EH (cell line): ENCODE measurements at regions not wholly inside any gene's neighbourhood (a gene's known extent, or its start where the extent isn't known, plus 50 kb on each side); places are given as distances from the start of the nearest gene placed in this dataset.

ENCODE experiments used
- DNase-seq: peaks from one replicate; pipeline ENCODE4 v3.0.0-alpha.2; 2015; ENCODE audit warnings: low read depth

DNA sequence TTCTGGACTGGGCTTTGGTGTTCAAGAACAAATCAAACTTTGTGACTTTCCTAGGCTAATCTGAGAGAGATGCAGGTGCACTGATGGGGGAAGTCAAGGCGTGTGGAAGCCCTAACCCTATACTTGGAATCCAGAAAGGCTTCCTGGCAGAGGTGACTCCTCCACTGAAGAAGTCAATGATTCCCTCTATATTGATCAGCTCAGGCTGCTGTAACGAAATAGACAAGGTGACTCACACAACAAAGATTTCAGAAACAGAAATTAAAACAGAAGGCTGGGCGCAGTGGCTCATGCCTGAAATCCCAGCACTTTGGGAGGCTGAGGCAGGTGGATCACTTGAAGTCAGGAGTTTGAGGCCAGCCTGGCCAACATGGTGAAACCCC, 69.6 kb upstream of the GGTA1 start:
- DNase-seq: no peak

DNA sequence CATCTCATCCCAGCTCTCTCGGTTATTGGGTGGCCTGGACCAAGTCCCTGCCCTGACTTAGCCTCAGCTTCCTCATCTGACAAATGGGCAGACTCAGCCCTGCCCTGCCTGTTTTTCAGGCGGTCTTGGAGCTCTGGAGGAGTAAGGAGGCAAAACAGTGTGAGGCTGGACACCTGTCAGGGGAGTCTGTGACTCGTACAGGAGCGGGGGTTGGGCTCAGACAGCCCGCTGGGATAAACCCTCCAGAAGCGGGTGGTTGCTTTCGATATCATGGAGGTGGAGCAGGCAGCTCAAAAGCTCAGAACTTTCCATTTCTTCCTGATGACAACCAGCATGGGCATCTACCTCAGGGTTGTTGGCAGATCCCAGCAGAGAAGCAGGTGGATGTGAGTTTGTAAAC, 72.9 kb upstream of the GGTA1 start:
- DNase-seq: no peak

DNA sequence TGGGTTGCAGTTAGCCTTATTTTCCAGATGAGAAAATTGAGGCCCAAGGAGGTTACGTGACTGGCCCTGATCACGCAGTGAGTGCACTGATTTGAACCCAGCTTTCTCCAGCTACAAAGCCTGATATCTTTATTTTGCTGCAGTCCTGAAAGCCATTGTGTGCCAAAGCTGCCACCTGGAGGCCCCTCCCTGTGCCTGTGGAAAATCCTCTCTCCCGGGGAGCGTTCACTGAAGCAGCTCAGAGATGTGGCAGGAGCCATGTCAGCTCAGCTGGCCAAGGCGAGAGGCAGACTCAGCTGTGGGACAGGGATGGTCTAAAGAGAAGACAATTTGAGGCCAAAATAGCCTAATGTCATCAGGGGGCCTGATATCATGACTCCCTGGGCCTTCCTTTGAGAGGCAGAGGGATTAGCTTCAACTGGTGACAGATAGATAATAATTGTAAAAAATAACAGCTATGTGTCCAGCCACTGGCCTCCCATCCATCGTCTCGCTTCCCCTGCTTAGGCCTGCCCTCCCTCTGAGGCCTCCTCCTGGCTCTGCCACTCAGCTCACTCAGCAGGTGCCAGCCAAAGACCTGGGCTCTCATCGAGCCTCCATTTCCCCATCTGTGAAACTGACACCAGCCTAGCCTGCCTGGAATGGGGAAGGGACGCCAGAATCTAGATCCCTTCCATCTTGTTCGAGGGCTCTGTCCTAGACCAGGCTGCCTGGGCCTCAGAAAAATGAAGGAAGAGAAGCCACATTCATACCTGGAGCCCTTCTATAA, 74.3 kb upstream of the GGTA1 start:
- DNase-seq: no peak

DNA sequence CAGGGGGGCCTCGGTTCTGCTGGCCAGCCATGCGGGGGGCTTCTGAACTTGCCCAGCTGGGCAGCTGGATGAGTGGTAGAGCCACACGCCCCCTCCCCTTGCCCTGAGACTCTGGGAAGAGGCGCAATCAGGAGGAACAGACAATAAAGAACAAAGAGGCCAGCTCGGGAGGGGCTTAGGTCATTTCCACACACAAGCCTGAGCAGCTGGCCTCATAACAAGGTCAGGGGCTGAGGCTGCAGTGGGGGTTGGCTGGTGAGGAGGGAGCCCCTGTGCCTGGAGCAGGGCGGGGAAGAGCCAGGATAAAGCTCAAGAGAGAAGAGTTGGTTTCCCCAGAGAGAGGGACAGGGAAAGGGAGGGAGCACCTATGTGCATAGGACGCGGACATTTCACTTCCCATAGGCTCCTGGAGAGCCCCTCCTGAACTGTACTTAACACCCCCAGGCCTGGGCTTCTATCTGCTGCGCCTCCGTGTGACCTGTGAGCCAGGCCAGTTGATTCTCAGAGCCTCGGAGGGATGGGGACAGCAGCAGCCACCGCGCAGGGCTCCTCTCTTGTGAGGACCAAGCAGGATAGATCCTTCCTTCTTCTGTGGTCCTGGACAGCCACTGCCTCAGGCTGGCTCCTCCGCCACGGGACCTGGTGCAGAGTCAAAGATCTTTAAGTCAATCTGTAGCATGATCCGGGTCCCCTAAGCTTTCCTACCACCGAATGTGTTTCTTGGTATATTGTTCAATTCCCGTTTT, 75.3 kb upstream of the GGTA1 start:
- no peak for DNase-seq

DNA sequence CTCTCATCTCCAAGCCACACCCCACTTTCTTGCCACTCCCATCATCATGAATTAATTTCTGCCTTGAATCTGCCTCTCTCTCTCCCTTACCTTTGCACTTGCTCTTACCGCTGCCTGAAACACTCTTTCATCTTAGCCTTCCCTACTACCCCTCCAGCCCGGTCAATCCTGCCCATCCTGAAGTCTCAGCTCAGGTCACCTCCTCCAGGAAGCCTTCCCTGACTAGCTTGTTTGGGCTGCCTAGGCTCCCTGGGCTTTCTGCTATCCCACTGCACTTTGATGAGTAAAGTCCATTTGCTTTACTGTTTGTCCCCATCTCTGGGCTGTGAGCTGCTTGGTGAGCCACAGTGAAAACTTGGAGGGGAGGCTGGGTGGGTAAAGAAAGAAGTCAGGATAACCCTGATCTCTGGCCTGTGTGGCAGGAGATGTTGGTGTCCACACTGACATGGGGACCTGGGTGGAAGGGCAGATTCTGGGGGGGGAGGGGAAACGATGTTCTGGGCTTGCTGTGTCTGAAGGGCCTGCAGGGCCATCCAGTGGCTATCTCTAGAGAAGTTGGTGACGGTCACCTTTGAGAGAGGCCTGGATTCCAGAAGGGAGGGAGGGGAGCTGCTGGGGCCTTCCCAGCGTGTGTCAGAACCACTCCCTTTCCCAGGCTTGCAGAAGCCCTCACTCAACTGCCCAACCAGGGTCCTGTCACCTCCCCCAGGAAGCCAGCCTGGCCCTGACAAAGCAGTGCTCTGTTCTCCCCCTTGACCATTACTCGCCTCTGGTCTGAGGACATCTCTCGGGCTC, 75.0 kb upstream of the DAB2IP start:
- DNase-seq: no peak

DNA sequence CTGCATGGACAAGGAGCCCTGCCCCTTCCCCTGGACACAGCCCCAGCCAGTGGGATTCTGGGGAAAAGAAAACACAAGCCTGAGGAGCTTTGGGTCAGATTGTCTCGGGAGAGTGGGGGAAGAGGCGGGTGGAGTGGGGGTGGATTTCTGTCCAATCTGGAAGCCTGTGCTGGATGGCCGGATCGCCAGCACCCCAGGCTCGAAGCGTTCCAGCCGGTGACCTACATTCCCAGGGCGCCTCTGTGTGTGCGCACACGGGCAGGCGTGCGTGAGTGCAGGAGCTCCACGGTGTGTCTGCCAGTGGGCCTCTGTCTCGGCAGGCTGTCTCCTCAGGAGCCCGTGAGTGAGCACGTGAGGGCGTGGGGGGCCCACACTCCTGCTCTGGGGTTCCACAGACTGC, 74.3 kb upstream of the DAB2IP start:
- no peak for DNase-seq

DNA sequence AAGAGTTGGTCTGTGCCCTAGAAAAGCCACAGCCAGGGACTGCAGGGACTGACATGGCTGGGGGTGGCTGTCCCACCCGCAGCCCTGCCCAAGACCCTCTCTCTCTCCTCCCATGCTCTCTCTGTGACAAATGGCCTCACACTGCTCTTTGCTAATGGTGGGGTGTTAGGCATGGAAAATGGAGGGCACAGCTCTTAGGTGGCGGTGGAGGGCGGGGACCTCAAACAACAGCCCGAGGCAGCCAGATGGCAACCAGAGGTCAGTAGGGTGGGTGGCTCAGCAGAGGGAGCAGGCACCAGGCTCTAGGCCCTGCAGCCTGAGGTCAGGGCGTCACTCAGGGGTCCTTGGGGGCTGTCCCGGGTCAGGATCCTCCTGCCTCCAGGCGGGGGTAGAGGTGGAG, 73.9 kb upstream of the DAB2IP start:
- no peak for DNase-seq

DNA sequence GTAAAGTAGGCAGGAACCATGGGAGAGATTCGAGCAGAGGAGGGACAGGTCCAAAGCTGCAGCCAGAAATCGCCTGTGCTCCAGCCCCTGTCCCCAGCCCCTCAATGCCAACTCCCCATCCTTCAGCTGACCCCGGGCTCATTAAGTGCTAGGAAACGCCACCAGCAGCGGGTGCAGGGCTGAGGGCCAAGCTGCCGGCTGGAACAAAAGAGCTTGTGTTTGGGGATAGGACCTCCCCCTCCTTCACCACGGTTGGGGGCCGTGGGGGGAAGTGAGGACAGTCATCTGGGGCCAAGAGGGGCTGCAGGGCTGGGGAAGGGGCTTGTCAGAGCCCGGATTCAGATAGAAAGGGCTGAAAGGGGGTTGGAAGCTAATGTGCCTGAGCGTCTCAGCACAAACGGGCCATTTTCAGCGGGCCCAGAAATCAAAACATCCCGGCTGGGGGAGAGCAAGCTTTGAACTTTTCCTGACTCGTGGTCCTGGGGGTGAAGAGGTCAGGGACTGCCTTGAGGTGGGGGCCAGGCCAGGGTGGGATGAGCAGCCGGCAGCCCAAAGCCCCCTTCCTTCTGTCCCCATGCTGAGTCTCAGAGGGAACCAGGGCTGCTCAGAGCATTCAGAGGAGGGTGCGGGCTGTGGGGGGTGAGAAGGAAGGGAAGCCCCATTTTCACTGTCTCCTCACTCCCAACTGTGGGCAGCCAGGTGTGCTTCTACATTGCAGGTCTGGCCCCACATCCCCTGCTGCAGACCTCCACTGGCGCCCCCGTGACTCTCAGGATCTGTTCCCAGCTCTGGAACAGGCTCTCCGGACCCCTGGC, 69.4 kb upstream of the DAB2IP start:
- DNase-seq: no peak

DNA sequence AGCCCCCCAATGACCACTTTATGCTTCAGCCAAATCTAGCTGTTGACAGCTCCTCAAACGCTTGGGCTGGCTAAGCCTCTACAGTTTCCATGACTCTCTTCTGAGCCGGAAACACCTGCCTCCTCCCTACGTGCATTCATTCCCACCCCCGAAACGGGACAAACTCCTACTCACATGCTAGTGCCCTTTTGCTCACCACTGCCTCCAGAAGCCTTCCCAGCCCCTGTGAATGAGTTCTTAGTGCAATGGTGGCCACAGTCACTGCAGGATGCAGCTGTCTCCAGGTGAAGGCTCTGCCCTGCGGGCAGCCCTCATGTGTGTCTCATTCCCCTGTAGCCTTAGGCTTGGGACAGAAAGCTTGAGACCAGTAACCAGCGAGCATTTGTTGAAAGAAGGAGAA, 68.8 kb upstream of the DAB2IP start:
- no peak for DNase-seq

DNA sequence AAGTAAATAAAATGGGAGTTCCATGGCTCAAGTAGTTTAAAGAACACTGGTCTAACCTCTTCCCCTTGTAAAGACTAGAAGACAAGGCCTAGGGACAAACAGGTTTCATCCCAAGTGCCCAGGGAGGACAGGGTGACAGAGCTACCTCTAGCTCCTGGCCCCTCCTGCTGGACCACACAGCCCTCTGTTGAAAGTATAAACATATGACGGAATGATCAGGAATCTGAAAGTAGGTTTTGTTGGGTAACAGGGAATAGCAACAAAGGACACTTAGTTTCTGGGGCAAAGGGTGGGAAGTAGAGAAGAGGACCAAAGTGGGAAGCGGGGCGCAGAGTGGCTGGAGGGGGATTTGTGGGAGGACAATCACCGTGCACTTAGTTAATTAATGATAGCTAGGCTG, 67.0 kb upstream of the DAB2IP start:
- DNase-seq: no peak

DNA sequence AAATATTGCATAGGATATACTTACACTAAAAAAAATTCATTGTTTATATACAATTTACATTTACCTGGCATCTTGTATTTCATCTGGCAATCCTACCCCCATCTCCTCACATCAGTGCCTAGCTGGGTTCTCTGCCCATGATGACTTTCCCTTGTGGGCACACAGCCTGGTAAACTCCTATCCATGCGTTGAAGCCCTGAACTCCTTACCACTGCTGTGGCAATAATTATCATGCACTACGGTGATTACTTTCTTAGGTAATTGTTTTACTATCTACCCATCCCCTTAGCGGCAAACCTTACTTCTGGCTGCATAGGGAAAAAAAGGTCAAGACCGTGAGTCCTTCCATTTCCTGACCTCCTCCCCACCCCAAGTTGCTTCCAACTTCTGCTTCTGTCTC, 63.6 kb upstream of the DAB2IP start:
- no peak for DNase-seq

DNA sequence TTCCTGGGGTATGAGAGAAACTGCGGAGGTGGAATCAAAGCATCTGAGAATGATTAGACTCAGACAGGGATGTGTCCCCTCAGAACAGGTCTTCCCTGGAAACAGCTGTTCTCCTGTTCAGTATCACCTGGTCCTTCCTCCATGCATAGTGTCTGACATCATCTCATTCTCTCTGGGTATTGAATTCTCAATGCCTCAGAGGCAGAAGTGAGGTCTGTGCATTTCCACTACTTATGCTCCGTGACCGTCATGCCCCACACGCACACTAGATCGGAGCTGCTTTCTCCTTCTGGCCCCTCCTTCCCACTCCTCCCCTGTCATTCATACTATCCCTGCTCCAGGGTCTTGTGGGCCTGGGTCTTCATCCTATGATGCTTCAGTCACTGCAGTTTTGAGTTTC, 61.4 kb upstream of the DAB2IP start:
- DNase-seq: no peak

DNA sequence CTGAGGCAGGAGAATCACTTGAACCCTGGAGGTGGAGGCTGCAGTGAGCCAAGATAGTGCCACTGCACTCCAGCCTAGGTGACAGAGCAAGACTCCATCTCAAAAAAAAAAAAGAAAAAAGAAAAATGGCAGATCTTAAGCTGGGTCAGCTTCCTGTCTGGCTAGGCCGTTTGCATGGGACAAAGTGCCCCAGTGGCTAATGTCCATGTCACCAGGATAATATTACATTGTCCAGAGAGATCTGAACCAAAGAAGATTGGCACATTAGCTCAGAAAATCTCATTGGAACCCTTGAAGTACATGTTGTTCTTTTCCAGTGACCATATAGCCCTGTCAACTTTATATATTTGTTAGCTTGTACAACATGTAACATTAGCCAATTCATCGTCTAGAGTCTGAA, 59.2 kb upstream of the DAB2IP start:
- DNase-seq: no peak

DNA sequence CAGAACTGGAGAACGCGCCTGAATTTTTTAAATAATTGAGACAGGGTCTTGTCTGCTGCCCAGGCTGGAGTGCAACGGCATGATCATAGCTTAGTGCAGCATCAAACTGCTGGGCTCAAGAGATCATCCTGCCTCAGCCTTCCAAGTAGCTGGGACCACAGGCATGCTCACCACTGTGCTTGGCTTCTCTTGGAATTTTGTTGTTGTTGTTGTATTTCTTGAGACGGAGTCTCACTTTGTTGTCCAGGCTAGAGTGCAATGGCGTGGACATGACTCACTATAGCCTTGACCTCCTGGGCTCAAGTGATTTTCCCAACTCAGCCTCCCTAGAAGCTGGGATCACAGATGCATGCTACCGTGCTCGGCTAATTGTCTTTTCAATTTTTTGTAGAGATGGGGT, 58.4 kb upstream of the DAB2IP start:
- peak; percentile 18 for DNase-seq

DNA sequence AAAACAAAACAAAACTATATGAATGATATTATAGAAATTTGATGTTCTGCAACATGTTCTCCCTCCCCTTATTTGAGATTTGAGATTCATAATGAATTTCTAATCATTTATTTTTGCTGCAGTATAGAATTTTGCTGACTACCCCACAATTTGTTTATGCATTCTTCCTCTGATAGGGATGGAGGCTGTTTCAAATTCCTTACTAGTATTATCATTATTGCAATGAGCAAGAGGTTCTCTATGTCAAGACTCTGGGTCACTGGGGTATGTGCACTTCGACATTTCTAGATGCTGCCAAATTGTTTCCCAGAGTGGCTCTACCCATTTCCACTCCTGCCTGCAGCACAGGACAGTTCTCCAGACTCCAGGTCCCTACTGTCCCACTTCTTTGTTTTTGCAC, 54.9 kb upstream of the DAB2IP start:
- DNase-seq: peak; percentile 76

DNA sequence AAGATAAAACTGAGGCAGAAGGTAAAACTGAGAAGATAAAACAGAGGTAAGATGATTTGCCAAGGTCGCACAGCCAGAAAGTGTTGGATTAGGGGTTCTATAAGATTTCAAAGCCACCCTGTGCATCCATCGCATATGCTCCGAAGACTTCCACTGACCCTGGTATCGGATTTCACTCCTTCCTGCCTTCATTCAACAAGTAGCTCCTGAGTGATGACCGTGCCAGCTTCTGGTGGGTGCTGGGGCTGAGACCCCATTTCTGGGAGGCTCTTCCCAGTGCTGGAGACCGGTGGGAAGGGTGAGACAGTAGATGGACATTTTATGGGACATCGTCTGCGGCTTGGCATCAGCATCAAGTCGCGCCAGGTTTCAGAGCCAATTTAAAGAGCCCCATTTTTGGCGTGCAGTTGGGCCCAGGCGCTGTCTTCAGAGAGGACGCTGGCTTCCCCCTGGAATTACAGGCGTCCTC, 53.7 kb upstream of the DAB2IP start:
- no peak for DNase-seq

DNA sequence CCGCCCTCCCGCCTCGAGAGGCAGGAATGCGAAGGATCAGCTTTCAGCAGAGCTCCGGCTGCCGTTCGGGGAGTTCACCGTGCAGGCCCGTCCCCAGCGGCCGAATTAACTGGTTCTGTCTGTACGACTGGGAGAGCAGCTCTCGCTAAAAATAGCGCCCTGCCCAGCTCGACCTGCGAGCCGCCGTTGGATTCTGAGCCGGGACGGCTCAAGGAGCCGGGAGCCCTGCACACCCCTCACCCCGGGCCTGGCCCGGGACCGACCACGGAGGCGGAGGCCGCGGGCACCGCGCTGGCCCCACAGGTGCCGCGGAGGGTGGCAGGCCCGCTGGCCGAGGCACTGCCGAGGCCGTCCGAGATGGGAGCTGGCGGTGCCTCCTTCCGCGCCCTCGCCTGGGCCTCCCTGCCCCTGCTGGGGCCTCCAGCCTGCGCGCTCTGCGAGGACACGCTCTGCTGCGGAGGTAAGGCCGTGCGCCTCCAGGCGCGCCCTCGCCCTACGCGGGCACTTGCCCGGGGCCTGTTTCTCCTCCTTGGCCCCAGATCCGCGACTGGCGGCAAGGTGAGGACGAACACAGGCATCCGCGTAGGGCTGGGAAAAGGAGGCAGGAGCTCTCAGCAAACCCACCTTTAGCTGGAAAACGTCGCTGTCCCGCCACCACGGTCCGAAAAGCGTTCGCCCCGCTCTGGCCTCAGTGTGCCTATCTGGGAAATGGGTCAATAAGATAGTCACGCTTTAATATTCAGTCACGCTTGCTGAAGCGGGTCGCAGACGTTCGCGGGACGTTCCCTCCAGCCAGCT, 53.1 kb upstream of the DAB2IP start:
- DNase-seq: peak; percentile 95

DNA sequence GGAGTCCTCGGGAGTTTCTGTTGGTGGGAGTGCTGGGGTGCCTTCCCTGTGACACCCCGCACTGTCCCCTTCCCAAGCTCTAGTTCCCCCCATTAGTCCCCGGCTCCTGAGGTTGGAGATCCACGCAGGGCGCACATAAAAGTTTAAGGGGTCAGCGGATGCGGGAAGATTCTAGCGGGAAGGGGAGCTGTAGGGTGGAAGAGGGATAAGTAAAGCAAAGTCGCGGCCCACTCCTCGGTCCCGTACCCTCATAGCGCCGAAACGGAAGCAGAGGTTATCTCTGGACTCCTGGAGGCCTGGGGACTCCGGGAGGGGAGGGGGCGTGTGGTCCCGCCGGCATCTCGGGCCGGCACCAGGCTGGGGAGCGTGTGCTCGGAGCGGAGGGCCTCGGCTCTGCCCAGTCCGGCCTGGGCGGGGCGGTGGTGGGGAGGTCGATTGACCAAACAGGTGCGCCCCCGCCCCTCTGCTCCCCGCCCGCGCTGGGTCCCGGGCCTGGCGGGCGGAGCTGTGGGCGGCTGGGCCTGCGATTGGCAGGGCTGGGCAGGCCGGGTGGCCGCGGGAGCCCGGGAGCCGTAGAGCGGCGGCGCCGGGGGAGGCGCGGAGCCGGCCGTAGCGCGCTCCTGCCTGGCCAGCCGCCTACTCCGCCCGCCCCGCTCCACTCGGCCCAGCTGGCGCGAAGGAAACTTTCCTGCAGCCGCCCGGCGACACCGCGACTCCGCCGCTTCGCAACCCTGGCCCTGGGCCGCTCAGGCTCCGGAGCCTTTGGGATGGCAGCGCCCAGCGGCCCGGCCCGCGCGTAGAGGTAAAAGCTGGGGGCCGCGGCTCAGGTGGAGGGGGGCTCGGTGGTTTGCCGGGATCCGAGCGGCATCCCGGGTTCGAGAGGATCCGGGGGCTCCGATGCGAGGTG, 52.2 kb upstream of the DAB2IP start:
- DNase-seq: peak; percentile 66

DNA sequence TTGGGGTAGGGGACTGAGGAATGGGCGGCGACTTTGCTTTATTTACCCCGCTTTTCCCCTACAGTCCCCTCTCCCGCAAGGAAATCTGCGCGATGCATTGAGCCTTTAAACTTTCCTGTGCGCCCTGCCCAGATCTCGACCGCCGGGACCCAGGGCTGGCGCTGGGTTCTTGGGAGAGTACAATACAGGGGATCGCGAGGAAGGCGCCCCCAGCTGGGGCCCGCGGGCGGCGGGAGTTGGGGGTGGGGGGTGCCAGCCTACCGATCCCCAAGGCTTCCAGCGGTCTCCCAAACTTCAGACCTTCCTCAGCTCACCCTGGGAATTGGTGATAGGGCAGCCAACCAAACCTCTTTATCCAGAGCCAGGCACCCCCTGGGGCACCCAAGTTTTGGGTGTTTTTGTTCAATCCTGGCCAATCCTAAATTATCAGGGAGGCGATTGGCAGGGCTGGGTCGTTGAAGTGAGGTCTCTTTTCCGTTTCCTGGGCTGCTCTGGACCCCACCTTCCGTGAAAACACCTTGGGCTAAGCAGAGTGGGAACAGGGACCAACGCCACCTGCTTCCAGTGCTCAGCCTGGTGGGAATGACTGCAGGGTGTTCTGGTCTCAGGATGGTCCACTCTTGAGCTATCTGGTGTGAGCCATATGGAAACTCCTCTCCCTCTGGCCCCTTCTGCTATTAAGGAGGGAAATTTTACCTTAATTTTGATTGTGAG, 51.4 kb upstream of the DAB2IP start:
- DNase-seq: no peak
